VCaP (cell line): ENCODE measurements at regions not wholly inside any gene's neighbourhood (a gene's known extent, or its start where the extent isn't known, plus 50 kb on each side); places are given as distances from the start of the nearest gene placed in this dataset.

Experiments
- H3K27ac ChIP-seq: fragments of 450-650 bp; 2 replicates; pipeline ENCODE4 v1.5.1; 2017
- CTCF ChIP-seq: fragments of 450-650 bp; conservative IDR thresholded peaks from 2 replicates; pipeline ENCODE4 v1.5.1; 2017; ENCODE audit warnings: mild to moderate bottlenecking, moderate library complexity

DNA sequence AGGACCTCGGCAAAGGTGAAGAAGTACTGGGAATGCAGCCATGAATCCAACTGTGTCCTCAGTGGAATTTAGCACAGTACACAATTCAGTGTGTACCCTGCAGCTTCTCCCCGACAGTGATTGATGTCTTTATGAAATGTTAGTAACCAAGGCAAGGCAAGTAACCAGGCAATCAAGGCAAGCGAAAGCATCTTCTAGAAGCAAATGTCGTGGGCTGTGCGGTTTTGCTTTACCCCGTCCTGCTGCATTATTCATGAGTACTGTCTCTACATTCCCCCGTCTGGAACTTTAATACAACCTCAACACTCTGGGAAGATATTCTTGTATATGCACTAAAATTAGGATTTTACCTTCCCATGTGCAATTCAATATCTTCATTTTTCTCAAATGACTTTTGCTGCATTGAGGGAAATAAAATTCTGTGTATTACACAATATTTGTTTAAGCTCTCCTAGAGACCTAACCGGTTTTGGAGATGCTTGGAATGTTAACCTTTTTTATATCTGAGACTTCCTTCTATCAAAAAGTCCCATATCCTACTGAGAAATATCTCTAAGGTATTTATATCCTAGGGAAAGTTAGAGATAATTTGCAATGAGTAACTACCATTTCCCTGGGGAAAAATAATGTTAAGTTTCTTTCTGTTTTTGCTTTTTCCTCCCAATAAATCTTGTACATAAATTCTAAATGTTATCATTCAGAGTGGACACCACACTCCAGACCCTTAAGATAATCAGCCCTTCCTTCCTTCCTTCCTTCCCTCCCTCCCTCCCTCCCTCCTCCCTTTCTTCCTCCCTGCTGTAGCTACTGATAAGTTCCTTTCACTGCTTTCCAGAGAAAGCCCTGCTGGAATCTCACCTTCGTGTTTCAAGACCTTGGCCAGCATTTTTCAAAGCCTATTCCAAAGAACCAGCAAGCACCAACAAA, 51.9 kb upstream of the ADORA2B start:
- no peak for TF ChIP-seq CTCF
- peak overlapping the region; percentile 82 for H3K27ac ChIP-seq

GRCh38 chr17:15893658-15894024, 51.3 kb upstream of the ADORA2B start:
- TF ChIP-seq CTCF: no peak
- H3K27ac ChIP-seq: peak overlapping the region; percentile 82

DNA sequence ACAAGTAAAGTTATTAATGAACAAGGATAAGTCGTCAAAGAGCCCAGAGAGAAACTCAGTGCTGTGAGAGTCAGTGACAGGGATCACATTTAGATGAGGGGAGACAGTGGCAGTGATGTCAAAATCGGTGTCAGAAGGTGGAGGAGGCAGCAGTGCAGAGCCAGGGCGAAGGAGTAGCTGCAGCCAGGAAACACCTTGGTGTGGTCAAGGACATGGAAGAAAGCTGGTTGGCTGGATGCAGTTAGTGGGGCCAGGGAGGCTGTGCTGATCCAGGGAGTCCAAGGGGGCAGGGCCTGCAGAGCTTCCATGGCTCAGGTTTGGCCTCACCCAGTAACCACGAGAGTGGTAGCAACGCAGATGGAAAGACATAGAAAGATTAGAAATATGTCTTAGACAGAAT, 50.7 kb upstream of the ADORA2B start:
- TF ChIP-seq CTCF: no peak
- peak overlapping the region; percentile 82 for H3K27ac ChIP-seq

DNA sequence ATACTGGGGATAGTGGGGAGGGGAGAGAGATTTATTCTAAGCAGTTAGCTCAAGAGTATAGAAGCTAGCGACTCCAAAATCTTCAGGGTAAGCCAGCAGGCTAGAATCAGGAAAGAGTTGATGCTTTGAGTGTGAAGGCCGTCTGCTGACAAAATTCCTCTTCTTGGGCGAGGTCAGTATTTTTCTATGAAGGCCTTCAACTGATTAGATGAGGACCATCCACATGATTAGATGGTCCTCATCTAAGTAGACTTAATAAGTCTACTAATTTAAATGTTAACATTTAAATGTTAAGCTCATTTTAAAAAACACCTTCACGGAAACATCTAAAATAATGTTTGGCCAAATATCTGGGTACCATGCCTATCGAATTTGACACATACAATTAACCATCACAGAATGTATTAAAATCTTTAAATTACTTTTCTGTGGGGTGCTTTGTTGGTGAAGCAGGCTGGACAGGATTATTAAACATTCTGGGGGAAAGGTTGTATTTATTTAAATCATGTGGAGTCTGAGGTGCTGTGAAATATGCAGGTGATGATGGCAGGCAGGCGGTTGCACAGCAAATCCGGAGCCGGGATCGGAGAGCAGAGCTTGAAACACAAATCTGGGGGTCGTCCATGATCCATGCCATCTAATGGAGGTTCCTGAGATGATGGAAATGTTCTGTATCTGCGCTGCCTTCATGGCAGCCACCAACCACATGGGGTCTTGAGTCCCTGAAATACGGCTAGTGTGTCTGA, 49.8 kb upstream of the ADORA2B start:
- no peak for TF ChIP-seq CTCF
- no peak overlapping the region; the same call in 1 of the 2 replicates for H3K27ac ChIP-seq
